Thoracic aorta (tissue), 2 donors: ENCODE measurements at regions not wholly inside any gene's neighbourhood (a gene's known extent, or its start where the extent isn't known, plus 50 kb on each side); places are given as distances from the start of the nearest gene placed in this dataset.

Experiments used
- ATAC-seq: fragments of 150-250 bp; one replicate; pipeline ENCODE4 v1.8.0; 2017; ENCODE audit warnings: low read depth; ENCODE audit not compliant: insufficient number of reproducible peaks, low FRiP score
- DNase-seq: peaks from one replicate; pipeline ENCODE4 v3.0.0-alpha.2; 2020; ENCODE audit warnings: low spot score
- H3K27ac ChIP-seq, 2 donors: fragments of 200-600 bp; sonication (generic); 1 replicate in 1 of 2; 2 replicates in 1 of 2; pipeline ENCODE4 v1.5.1; 2016; ENCODE audit warnings: mild to moderate bottlenecking in 2 of 2, moderate library complexity in 2 of 2
- H3K27me3 ChIP-seq: fragments of 200-600 bp; sonication (generic); replicated peaks from 2 replicates; pipeline ENCODE4 v1.6.0; 2016; ENCODE audit warnings: mild to moderate bottlenecking; ENCODE audit not compliant: insufficient read depth
- H3K36me3 ChIP-seq: fragments of 200-600 bp; sonication (generic); one replicate; pipeline ENCODE4 v1.5.1; 2016
- H3K4me1 ChIP-seq, 2 donors: fragments of 200-600 bp; sonication (generic); 1 replicate in 1 of 2; 2 replicates in 1 of 2; pipeline versions ENCODE4 v1.5.1 to v1.6.0; 2016; ENCODE audit warnings: low read depth in 2 of 2, mild to moderate bottlenecking in 1 of 2; ENCODE audit not compliant: control insufficient read depth in 1 of 2
- H3K4me3 ChIP-seq: fragments of 200-600 bp; sonication (generic); 2 replicates; pipeline ENCODE4 v1.5.1; 2016; ENCODE audit warnings: mild to moderate bottlenecking
- H3K9me3 ChIP-seq: fragments of 200-600 bp; sonication (generic); 2 replicates; pipeline ENCODE4 v1.5.1; 2016
- CTCF ChIP-seq: fragments of 200-600 bp; sonication (generic); IDR thresholded peaks from one replicate; pipeline ENCODE4 v1.5.1; 2019; ENCODE audit warnings: antibody characterized with exemption

- no peak for TF ChIP-seq CTCF
- Histone ChIP-seq H3K27me3 (no peaks in the 10 kb centered on the region), H3K36me3 (no peaks in the 10 kb centered on the region), H3K9me3 (no peaks in the 10 kb centered on the region), H3K4me1 (no peaks in the 10 kb centered on the region), H3K27ac (no peak overlapping the region), H3K4me3 (no peak overlapping the region)
- ATAC-seq (no peak), DNase-seq (no peak)
Observed at GRCh38 chr20:41830702-41831101, 212.5 kb upstream of the CHD6 start.

- Histone ChIP-seq H3K9me3 (no peaks in the 10 kb centered on the region), H3K36me3 (no peaks in the 10 kb centered on the region), H3K27ac (no peak overlapping the region), H3K27me3 (no peaks in the 10 kb centered on the region), H3K4me1 (no peaks in the 10 kb centered on the region), H3K4me3 (no peak overlapping the region)
- DNase-seq, result no peak
- TF ChIP-seq CTCF, result no peak
- ATAC-seq, result no peak
Observed at GRCh38 chr20:41819436-41819835, 201.3 kb upstream of the CHD6 start.

- DNase-seq, result no peak
Observed at GRCh38 chr20:41818991-41819390, 200.8 kb upstream of the CHD6 start.

GRCh38 chr20:41818369-41818768, 200.2 kb upstream of the CHD6 start:
- no peaks in the 10 kb centered on the region for H3K36me3 ChIP-seq
- no peaks in the 10 kb centered on the region for H3K4me1 ChIP-seq
- no peaks in the 10 kb centered on the region for H3K27me3 ChIP-seq
- H3K27ac ChIP-seq, result no peak overlapping the region
- no peak for TF ChIP-seq CTCF
- DNase-seq, result no peak
- ATAC-seq, result no peak
- no peak overlapping the region for H3K4me3 ChIP-seq
- no peaks in the 10 kb centered on the region for H3K9me3 ChIP-seq

More at GRCh38 chr20:41818991-41819390, 200.8 kb upstream of the CHD6 start:
- Histone ChIP-seq H3K36me3 (no peaks in the 10 kb centered on the region), H3K4me1 (no peaks in the 10 kb centered on the region), H3K27me3 (no peaks in the 10 kb centered on the region), H3K9me3 (no peaks in the 10 kb centered on the region), H3K4me3 (no peak overlapping the region), H3K27ac (no peak overlapping the region)
- TF ChIP-seq CTCF, result no peak
- no peak for ATAC-seq

GRCh38 chr20:41811456-41811855, 193.3 kb upstream of the CHD6 start:
- no peak overlapping the region for H3K27ac ChIP-seq
- H3K27me3 ChIP-seq, result no peaks in the 10 kb centered on the region
- H3K9me3 ChIP-seq, result no peaks in the 10 kb centered on the region
- no peak overlapping the region for H3K4me3 ChIP-seq
- TF ChIP-seq CTCF, result no peak
- H3K4me1 ChIP-seq, result no peaks in the 10 kb centered on the region
- no peak for DNase-seq
- H3K36me3 ChIP-seq, result no peaks in the 10 kb centered on the region
- no peak for ATAC-seq
